CD4-positive, alpha-beta T cell treated with Interferon alpha-2 for 1 hour (primary cell): ENCODE measurements at regions not wholly inside any gene's neighbourhood (a gene's known extent, or its start where the extent isn't known, plus 50 kb on each side); places are given as distances from the start of the nearest gene placed in this dataset.

ENCODE experiments used
- DNase-seq, 2 donors: peaks; one replicate each; pipeline ENCODE4 v3.0.0-alpha.2; 2020 to 2022

DNA sequence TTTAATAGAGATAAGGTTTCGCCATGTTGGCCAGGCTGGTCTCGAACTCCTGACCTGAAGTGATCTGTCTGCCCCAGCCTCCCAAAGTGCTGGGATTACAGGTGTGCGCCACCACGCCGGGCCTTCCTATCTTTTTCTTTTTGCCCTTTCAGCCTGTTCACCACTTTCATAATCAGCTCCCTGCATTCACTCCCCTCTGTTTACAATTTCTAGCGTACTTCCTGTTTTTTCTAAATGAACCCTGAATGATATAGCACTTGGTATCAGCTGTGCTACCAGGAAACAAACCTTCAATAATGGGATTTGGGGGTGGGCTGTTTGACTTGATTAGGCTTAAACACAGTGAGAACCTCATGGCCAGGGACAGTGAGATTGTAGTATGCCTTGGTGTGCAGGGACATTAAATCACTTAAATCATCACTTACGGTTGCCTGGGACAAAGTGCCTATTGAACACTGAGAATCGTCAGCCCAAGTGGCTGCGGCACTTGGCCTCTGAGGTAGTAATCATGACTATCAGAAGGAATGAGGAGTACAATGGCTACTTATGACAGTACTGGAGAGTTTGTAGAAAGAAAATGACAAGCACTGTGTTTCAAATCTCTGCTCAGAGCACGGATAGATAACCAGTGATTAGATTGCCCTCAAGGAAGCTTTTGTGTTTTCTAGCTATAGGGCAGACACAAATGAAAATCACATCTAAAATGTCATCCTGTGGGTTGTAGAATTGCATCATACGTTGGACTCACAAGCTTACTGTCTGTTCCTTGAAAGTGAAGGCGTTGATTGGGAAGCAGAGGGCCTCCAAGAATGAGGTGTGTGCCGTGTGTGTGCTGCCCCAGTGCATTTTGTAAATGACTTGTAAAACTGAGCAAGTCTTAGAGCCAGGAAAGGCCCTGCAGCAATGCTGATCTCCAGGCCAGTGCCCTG, 661.8 kb downstream of the MATN1 start:
- no peak for DNase-seq

DNA sequence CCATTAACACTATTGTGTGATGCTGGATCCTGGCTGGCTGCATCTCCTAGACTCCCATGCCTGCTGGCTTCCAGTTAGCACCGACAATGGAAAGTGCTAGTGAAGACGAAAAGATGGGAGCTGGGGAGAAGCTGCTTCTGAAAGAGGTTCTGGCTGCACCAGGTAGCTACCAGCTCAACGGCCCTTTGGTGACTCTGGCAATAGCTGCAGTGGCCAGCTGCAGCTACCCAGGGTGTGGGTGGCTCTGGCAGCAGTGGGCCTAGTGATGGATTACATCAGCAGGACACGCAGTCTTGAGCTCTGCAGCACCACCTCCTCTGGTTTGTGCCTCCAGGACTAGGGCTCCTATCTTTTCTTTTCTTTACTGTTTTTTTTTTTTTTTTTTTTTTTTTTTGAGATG, 662.6 kb downstream of the MATN1 start:
- DNase-seq = no peak

DNA sequence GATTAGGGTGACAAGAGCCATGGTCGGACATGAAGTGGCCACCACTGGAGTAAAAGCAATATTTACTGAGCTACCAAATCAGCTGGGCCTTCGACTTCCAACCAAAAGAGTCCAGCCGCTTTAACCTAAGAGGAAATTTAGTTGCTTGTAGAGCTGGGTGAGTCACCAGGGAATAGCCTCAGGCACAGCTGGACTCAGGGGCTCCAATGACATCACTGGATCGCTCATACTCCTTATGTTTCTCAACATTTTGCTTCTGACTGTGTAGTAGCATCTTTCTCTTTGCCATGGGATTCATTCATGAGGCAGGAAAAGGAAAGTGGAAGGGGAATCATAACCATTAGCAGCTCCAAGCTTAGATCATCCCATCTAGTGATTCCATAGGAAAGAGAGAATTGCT, 664.4 kb downstream of the MATN1 start:
- DNase-seq = no peak

DNA sequence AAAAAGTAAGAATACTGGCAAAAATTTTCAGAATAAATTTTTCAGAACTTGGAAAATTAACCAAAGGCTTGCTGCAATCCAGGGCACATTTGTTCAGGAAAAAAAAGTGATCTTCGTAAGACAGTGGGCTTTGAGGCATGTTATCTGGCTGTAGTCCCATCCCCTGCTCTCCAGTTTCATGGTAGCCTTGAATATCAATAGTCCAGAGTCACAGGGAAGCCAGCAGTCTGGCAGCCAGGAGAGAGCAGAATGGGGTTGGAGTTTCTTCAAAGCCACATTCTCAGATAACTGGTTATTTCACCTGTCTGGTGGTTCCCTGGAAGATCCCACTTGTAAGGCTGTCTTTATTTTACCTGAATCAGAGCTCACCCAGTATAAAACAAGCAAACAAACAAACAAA, 669.3 kb downstream of the MATN1 start:
- DNase-seq = no peak

DNA sequence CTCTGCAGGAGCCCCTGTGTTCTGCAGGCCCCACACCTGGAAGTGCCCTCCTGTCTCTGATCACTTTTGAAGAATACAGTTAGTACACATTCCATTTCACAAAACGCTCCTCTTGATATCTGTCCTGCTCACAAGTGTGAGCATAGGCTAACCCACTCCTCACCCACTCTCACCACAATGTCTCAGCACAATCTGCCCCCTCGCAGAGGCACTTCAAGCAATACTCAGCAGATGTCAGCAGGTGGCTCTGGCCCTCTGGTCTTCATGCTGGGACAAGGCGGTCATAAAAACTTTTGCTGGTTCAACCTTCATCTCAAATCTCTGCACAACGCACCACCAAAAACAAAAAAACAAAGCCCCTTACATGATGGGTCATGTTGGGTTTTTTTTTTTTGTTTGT, 671.2 kb downstream of the MATN1 start:
- DNase-seq = no peak

DNA sequence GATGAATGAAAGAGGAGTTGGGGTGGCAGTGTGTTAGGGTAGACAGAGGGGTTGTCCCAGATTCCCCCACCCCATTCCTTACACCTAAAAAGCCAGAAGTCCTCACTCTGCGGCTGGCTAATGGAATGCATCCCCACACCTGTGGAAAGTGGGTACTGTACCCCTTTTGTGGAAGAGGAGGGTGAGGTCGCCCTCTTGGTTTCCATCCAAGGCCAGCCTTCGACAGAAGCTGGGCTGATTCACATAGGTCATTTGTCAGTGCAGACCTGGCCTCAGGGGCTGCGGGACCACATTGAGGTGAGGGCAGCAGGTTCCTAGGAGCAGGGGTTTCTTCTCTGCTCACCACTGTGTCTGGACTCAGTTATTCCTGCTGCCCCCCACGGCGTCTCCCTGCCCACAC, 671.6 kb downstream of the MATN1 start:
- no peak for DNase-seq

DNA sequence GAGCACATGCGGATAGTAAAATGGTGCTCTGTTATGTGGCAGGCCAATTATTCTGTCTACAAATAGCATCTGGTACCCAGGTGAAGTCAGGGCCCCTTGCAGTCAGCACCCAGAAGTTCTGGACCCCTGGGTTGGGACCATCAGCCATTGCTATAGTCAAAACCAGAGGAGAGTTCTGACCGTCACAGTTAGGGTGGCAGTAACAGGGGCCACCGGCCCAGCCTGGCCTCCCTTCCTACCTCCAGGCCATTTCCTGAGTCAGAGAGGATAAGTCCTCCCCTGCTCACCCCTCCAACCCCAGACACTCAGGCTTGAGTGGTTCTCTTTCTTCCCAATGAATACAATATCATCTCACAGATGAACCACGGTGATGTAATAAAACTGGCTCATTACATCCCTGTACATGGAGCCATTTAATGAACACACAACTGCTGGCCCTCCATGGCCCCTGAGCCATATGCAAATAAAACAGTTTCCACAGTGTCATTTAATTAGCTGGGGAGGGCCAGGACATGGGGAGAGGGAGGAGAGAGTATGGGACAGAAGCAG, 673.6 kb downstream of the MATN1 start:
- no peak for DNase-seq

DNA sequence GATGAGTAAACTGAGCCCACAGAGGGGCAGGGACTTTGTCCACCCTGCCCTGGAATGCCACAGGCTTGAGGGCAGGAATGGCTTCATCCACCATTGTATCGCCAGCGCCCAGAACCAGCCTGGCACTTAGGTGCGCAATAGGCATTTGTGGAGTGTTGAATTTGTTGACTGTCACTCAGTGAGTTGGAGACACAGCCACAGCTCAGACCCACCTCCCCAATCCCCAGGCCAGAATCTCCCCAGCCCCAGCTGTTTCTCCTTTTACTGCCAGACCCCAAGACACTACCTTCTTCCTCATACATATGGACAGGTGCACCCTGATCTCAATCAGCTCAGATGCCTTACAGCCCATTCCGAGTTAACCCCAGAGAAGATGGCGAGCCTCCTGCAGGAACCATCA, 674.5 kb downstream of the MATN1 start:
- no peak for DNase-seq

DNA sequence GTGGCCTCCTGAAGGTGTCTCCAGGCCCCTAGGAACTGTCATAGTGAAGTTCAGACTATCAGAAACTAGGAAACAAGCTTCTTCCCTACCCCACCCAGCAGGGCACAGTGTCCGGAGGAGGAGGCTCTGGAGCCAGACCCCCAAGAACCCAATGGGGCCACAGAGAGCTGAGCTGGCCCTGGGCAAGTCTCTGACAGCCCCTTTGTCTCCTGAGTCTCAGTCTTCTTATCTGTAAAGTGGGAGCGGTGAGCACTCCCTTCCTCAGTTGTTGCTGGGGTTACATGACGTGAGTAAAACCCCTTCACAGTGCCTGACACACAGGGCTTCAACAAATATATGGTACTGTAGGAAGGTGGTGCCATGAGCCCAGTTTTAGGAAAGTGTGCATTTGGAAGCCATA, 675.8 kb downstream of the MATN1 start:
- DNase-seq = no peak

DNA sequence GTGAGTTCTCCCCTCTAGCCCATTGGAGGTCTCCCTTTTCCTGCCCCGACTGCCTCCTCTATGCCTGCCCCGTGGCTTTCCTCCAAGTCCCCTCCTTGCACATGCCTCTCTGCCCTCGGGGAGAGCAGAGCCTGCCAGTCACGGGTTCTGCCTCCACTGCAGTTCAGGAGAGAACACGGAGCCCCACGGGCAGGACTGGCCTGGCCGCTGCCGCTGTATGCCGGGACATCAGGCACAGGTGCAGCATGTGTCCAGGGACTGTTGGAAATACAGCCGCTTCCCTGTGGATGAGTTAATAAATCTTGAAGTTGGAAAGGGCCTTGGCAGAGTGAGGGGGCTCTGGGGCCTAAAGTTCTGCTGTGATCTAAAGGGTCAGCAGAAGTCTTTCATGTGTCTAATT, 676.6 kb downstream of the MATN1 start:
- no peak for DNase-seq

DNA sequence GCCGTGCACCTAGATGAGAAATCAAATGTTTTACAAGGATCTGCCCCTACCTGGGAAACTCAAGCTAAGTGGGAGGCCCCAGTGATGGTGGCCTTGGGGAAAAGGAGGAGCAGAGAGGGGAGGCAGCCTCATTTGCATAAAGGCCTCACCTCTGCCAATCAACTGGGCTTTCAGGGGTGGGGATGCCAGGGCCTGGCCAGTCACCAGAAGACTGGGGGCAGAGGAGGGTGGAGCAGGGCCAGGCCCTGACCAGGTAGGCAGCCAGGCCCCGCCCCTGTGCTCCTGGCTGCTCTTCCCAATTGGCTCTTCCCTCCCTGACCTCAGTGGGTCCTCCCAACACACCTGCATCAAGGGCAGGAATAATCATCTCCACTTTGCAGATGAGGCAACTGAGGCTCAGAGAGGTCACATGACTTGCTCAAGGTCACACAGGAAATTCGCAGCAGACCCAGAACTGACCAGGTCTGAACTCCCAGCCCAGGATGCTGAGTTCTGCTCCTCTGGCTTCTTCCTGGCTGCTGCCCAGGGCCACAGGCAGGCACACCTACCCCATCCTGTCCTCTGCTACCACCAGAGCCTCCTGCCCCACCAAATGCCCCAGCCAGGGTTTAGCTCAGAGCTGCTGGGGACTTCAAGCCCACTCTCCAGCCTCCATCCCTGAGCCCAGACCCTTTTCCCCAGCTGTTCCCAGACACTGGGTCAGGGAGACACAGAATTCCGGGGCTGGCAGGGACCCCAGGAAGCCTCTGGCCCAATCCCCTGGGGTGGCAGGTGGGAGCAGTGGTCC, 677.9 kb downstream of the MATN1 start:
- DNase-seq = no peak

DNA sequence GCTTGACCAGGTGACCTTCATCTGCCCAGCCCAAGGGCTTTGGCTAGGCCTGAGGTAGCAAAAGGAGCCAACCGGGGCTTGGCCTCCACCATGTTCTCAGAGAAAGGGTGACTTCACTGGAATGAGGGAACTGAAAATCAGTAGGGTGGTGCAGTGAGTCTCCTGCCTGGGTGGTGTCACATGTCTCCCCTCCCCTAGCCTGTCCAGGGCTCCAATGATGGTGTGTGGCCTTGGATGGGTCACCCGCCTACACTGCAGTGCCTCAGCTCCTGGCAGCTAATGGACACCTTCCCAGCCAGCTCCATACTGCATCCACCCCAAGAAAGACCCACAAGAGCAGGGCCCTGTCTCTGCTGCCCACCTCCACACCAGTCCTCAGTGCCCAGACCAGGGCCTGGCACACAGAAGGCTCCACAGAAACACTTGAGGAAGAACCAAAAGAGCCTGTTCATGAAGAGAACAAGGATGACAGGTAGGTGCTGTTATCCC, 678.7 kb downstream of the MATN1 start:
- no peak for DNase-seq

DNA sequence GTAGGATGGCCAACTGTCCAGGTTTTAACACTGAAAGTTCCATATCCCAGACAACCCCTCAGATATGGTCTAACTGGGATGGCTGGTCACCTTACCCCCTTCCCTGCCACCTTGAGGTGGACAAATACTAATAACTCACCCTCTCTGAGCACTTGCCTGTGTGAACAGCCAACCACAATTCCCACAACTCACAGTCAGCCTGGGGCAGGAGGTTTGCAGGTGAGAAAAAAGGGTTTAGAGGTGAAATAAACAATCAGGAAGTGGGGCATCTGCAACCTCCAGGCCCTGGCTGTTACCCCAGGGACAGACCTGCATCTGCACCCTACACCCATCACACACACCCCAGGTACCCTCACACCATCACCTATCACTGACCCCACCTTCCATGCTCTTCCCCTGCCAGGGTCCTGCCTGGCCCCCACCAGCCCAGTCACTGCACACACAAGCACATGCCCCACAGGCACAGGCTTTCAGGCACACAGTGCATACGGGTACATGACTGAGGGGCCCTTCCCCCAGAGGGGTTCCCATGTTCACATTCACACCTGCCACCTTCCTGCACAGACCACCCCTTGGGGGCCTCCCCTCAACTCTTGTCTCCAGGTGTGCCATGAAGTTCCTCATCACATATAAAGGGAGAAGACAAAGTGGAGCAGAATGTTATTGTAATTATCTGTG, 679.5 kb downstream of the MATN1 start:
- DNase-seq = no peak

DNA sequence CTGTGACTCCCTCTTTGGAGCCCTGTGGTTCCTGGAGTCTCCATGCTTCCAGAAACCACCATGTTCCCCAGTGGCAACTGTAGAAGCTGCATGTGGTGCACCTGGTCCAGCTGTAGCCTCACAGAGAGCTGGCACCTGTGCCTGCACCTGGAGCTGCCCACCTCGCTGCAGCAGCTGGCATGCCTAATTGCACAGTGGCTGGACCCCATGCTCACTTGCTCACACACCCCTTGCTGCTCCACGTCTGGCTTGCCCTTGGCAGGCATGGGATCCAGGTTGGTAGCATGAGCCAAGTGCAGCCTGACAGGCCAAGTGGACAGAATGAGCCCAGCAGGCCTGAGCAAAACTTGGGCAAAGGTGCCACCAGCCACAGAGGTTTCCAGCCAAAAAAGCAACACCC, 680.1 kb downstream of the MATN1 start:
- DNase-seq = no peak

DNA sequence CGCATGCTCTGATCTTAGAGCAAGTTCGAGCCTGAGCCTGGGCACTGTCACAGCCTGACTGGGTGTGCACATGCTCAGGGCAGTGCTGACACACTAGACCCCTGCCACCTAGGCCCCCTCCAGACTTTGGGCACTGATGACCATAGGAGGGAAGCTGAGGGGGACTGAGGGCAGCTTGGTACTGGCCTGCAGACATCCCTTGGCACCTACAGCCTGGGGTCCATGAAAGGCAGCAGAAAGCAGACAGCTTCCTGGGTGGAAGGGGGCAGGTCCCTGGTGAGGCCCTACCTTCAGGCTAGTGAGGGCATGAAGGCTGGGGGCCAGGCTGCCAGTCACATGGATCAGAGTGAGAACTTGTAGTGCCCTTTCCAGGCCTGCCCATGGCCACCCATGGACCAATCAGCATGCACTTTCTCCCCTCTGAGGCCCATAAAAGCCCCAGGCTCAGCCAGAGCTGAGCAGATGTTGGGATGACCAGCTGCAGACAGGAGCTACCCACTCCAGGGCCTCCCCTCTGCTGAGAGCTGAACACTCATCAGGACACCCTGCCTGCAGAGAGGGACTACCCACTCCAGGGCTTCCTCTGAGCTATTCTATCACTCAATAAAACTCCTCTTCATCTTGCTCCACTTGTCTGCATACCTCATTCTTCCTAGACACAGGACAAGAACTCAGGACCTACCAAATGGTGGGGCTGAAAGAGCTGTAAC, 680.8 kb downstream of the MATN1 start:
- no peak for DNase-seq

DNA sequence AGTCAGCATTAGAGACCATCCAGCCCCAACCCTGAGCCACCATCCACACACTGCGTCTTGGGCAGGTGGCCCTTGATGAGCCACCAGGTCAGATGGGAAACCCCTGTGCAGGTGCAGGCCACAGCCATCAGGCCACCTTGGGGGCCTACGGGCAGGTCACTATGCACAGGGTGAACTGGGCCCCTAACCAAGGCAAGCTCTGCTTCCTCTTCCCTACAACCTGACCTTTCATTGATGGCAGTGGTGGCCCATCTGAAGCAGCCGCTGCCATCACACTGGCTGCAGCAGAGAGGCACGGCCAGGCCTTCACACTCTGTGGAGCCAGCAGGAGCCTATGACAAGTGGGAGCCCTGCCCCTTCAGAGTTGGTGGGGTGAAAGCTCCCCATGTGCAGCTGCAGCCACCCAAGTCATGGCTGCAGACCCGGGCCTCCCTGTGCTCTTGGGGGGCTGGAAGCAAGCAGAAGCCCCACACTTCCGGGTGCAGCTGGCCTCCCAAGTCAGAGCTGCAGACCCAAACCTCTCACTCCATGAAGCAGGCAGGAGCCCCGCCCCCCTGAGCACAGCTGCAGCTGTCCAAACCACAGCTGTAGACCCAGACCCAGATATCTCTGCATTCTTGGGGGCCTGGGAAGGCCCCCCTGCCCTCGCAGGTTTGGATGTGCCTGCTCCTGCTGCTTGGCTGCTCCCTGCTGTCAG, 681.5 kb downstream of the MATN1 start:
- no peak for DNase-seq

DNA sequence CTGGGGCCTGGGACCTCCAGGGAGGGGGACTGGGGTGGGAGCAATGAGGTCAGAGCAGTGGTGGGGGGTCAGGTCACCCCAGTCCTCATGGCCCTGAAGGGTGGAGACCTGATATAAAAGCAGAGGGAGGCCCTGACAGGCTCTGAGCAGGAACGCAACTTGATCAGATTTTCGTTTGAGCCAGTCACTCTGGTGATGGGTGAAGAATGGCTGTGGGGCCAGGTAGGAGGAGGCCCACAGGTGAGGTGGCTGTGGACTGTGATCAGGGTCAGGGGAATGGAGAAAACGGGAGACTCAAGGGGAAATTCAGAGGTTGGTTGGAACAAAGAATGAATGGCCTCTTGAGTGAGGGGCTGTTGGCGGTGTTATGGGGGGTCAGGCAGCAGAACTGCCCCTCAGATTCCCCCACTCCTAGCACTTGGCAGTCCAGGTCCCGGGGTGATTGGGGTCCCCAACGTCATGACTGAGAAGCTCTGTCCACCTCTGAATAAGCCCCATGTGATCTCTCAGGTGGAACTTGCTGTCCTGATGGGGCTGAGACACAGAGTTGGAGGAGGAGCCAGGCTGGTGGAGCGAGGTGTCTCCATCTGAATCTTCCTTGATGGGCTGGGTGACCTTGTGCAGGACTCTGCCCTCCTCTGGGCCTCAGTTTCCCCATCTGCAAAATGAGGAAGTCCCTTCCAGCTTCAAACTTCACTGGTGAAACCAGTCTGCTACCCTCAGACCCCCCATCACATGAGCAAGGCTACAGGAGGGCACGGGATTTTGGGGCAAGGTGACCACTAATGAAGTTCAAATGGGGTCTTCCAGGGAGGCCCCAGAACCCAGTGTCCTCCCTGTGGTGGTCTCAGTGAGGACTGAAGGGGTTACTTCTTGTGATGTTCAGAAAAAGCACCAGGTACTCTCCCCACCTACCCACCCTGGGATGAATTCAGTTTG, 683.0 kb downstream of the MATN1 start:
- no peak for DNase-seq

DNA sequence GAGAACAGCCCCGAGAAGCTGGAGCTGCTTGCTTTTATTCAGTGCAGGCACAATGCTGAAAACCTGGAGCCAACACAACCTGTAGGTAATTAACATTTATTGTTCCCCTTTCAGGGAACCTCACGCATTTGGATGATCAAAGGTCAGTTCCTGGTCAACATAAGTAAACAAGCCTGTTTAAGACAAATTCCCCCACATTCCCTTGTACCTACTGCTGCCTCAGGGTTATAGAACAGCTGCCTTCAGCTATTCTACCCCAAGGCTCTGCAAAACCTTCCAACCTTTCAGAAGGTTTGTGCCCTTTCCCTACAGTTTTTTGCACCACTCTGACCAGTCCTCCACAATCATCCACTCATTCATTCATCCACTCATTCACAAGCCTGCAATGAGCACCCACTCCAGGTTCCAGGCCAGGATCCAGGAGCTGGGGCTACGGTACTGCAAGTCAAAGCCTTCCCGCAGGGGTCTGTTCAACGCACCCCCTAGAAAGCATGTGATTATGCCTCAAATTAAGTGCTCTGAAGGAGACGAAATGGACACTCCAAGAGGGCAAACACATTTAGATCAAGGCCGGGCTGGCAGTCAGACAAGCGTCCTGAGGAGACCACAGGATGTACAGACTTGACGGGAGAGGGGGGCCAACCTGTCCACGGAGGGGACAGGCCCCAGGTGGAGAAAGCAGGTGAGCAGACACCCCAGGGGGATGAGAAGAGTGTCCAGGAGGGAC, 683.9 kb downstream of the MATN1 start:
- no peak for DNase-seq

DNA sequence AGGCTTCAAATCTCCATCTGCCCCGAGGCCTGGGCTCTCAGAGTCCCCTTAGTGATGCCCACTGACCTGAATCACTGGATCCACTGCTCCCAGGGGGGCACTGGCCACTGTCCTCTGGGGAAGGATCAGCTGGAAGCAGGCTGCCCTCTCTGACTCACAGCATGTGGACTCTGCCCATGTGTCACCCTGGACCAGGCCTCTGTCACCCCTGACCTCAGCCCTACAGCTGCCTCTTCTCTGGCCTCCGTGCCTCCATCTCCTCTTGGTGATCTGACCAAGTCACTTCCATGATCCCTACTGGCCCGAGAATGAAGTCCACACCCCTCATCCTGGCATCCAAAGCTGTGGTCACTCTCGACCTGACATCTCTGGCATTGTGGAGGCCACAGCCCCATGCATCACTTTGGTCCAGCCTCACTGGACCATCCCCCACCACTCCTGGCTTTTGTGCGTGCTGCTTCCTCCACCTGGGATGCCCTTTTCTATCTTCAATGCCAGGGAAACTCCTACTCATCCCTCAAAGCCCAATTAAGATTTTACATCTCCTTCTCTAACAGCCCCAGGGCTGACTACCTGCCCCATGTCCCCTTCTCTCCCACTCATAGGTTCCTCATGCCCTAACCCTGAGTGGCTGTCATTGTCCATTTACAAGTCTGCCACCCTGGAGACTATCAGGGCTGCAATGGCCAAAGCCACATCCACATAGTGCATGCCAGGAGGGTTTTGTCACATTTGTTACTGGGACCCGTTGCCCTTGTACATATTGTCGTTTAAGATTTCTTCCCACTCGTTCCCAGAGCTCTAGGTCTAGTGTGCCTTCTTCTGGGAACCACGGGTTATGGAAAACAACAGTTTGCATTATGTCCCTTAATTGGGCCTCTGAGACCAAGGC, 685.0 kb downstream of the MATN1 start:
- DNase-seq = no peak
